ELF-1 (cell line): ENCODE measurements at regions not wholly inside any gene's neighbourhood (a gene's known extent, or its start where the extent isn't known, plus 50 kb on each side); places are given as distances from the start of the nearest gene placed in this dataset.
A peak's percentile ranks its signal among the peaks of the same experiment; 100 is the strongest.

ENCODE experiments used
- DNase-seq: peaks from one replicate; pipeline ENCODE4 v3.0.0-alpha.2; 2016; ENCODE audit warnings: low read depth, low spot score

DNA sequence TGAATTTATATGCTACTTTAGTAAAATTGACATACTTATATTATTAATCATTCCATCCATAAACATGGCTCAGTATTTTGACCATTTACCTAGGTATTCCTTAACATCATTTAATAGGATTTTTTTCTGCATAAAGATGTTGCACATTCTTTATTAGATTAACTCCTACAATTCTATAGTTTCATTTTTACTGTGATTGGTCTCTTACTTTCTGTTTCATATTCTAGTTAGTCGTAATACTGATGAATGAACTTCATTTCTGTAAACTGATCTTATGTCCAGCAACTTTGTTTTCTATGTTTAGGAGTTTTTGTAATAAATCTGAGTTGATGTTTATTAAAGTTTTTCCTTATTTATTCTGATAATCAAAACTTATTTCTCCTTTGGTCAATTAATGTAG lies 278.2 kb upstream of the CXXC4 start:
- DNase-seq = no peak

- no peak for DNase-seq
Observed at GRCh38 chr4:104795264-104795939, 300.7 kb upstream of the CXXC4 start.

- DNase-seq = no peak
Observed at GRCh38 chr4:104811727-104812126, 317.0 kb upstream of the CXXC4 start.

GRCh38 chr4:104815665-104816064 lies 321.0 kb upstream of the CXXC4 start:
- DNase-seq = no peak

GRCh38 chr4:104818579-104818978 lies 323.9 kb upstream of the CXXC4 start:
- no peak for DNase-seq

- DNase-seq = no peak
Observed at GRCh38 chr4:104826171-104826570, 320.5 kb upstream of the TET2 start.

DNA sequence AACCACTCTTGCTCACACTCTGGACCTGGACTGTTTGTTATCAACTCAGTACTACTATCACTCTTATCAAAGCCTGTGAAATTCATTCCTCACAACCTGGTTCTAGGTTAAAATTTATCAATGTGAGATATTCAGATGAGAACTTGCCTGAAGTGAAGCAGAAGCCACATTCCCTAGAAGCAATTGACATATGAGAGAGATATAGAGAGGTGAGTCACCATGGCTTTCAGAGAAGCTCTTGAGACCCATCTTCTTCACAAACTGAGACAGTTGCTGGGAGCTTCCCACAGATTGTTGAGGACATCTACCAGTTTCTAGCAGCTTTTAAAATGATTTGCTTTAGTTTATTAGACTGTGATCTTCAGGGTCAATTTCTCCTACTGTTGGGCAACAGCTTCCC lies 316.9 kb upstream of the TET2 start:
- no peak for DNase-seq

GRCh38 chr4:104848597-104849225 lies 298.0 kb upstream of the TET2 start:
- no peak for DNase-seq

DNA sequence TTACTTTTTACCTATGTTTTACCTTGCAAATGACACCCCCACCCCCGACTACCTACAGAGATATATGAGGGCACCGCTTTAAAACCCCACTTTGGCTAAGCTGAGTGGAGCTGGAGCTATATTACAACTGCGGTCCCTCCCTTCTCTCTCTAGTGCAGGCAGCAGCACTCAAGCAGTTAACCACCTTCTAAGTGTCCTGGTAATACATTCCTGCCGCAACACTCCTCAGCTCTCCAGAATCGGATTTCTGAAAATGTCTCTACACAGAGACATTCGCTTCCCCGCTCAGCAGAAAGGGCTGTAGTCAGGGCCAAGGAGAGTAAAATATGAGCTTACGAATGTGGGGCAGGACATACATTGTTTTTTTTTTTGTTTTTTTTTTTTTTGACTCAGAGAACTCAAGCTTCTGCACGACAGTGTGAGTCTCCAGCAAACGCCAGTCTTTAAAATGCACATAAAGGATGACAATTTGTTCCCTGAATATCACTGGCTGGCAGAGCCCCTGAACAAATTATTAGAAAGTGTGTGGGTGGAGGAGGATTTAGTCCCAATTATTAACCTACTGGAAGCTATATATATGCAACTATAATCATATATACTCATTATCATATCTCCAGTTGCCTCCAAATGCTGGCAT lies 287.0 kb upstream of the TET2 start:
- DNase-seq = no peak

DNA sequence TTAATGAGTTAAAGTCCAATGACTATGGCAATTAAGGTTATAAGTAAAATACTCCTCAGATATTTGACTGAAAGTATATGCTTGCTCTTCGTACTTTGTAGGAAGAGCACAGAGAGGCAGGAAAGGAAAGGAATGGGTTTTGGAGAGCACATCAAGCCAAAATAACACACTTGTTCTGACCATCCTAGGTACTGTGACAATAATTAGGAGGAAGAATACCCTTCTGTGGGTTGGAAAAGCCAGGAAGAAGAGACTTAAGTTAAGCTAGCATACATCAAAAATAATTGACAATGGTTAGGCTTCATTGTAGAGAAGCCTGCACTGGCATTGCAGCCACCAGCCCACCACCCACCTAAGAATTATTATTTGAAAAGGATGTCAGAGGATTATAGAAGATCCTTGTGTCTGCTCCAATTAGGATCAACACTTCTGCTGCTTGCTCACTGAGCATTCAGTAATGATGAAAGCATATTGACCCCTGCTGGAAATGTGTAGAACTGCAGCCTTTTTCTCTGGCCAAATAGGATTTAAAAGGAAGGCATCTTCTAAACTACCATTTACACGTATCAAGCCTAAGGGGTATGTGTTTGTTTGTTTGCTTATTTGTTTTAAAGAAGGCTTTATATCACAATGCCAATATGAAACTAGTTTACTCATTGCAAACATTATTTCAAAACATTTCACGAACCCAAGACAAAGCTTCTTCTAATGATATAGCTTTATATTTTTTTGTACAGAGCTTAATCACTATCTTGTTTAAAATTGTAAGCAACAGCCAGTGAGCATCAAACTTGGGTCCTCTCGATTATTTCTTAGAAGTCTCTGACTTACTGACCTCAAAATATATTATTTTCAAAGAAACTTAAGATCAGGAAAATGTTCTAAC lies 286.2 kb upstream of the TET2 start:
- DNase-seq = peak; percentile 60

DNA sequence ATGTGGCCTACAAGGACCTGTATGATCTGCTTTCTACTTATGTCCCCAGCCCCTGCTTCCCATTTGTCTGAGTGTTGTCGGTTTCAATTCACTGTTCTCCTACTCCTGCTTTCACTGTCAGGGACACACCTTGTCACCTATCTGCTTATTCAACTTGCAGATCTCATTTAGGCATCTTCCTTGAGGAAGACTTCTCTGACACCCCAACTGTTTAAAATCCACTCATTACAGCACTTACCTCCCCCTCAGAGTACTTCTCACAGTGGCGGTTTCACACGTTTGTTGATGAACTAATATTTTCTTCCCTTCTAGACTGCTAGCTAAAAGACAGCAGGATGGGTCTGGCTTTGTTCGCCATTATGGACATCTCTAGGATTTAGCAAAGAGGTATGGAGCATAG lies 279.9 kb upstream of the TET2 start:
- DNase-seq = no peak

- no peak for DNase-seq
Observed at GRCh38 chr4:104868533-104868932, 278.1 kb upstream of the TET2 start.

DNA sequence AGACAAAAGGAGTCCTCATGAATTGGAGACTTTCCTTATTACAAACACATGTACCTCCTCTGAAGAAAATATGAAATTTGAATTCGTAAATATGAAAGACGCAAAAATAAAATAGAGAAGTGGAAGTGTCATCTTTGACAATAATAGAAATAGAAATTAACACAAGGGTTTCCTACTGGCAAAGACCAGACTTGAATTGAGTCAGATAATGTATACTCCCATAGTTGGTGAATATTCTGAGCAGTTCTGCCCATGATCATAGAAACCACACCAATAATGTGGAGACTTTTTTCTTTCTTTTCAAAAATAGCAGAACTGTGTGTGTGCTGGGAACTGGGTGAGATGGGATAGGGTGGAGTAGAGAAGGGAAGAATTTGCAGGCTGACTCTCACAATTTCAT lies 277.7 kb upstream of the TET2 start:
- no peak for DNase-seq

DNA sequence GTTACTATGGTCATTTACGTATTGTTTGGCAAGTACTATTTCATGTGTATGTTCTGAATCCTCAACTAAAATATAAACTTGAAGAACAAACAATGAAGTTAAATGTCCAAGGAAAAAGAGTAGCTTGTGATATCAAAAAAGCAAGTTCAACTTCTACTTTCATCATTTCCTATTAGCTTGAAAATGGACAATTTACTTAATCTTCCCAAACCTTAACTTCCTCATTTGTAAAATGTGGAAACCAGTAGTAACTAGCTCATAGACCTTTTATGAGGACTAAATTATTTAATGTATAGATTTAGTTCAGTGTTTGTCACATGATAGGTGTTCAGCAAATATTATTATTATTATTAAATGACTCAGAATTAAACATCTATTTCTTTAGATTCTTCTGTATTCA lies 276.8 kb upstream of the TET2 start:
- no peak for DNase-seq

DNA sequence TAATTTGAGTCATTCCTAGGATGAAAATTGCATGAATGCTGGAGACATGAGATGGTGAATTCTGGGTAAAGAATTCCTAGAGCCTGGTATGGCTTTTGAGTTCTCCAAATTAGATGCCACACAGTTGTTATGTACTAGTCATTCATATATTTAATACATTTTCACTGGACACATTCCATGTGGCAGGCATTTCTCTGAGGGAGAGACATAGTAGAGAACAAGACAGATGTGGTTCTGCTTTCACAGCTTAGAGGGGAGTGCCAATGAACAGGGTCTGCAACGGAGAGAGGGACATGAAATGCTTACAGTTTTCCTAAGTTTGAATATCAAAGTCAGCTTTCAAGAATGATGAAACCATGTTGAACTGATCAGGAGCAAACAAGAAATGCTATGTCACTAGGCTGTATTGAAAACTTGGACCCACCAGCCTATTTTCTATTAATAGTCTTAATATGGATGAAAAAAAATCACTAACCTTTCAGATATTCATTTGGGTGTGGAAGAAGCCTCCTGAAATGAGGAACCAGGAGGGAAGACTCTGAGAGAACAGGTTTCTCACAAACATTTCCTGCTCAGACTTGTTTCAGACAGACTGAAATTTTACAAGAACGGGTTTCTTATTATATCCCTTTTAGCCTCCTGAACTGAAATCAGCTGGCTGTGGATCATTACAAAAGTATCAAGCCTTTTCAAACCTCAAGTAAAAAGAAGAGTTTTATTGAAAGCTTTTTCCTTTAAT lies 276.0 kb upstream of the TET2 start:
- DNase-seq = no peak

DNA sequence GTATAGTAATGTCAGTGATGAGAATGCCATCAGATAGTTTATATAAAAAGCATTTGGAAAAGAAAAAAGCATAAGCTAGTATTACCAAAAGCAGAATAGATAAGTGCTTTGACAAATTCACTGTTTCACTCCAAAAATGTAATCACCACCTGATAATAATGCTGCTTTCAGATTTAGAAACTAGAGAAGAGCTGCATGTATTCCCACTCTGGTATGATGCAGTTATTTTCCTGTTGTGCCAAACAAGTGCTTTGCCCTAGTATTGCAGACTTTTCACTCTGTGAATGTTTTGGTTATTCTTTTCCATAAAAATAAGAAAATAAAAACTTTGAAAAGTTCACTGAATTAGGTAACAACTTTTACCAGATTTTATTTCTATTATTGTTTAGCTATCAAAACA lies 267.7 kb upstream of the TET2 start:
- no peak for DNase-seq

GRCh38 chr4:104879367-104879766 lies 267.3 kb upstream of the TET2 start:
- no peak for DNase-seq

- no peak for DNase-seq
Observed at GRCh38 chr4:104879854-104880253, 266.8 kb upstream of the TET2 start.

- no peak for DNase-seq
Observed at GRCh38 chr4:104881136-104881886, 265.4 kb upstream of the TET2 start.

- DNase-seq = no peak
Observed at GRCh38 chr4:104890598-104891275, 255.9 kb upstream of the TET2 start.
